Right atrium auricular region (tissue), 2 donors: ENCODE measurements at regions not wholly inside any gene's neighbourhood (a gene's known extent, or its start where the extent isn't known, plus 50 kb on each side); places are given as distances from the start of the nearest gene placed in this dataset.

Source experiments
- DNase-seq: peaks from one replicate; pipeline ENCODE4 v3.0.0-alpha.2; 2019; ENCODE audit warnings: low spot score
- H3K27ac ChIP-seq, 2 donors: fragments of 200-600 bp; sonication (generic); 1 replicate in 1 of 2; 2 replicates in 1 of 2; pipeline ENCODE4 v1.5.1; 2016 to 2019
- H3K27me3 ChIP-seq, 2 donors: fragments of 200-600 bp; sonication (generic); one replicate each; pipeline versions ENCODE4 v1.5.1 to v1.6.0; 2017 to 2019
- H3K36me3 ChIP-seq: fragments of 200-600 bp; sonication (generic); one replicate; pipeline ENCODE4 v1.5.1; 2016
- H3K4me1 ChIP-seq, 2 donors: fragments of 200-600 bp; sonication (generic); one replicate each; pipeline versions ENCODE4 v1.5.1 to v1.6.0; 2017 to 2019
- H3K4me3 ChIP-seq, 2 donors: fragments of 200-600 bp; sonication (generic); 1 replicate in 1 of 2; 2 replicates in 1 of 2; pipeline ENCODE4 v1.5.1; 2017 to 2019; ENCODE audit warnings: mild to moderate bottlenecking in 1 of 2, moderate library complexity in 1 of 2
- H3K9me3 ChIP-seq, 2 donors: fragments of 200-600 bp; sonication (generic); one replicate each; pipeline ENCODE4 v1.5.1; 2019
- CTCF ChIP-seq, 2 donors: fragments of 200-600 bp; sonication (generic); IDR thresholded peaks; one replicate each; pipeline ENCODE4 v1.5.1; 2019; ENCODE audit warnings: antibody characterized with exemption in 2 of 2

GRCh38 chr7:46859963-46860475 lies 721.9 kb downstream of the TNS3 start:
- no peaks in the 10 kb centered on the region for H3K36me3 ChIP-seq
- no peaks in the 10 kb centered on the region for H3K9me3 ChIP-seq
- H3K4me3 ChIP-seq, result no peak overlapping the region
- H3K4me1 ChIP-seq, result no peaks in the 10 kb centered on the region
- no peak for TF ChIP-seq CTCF (IDR thresholded peaks at IDR 0.05)
- peak overlapping the region in 1 of 2 donors; percentile 22 for H3K27ac ChIP-seq
- no peaks in the 10 kb centered on the region for H3K27me3 ChIP-seq
- no peak for DNase-seq

- H3K4me3 ChIP-seq, result no peak overlapping the region
- DNase-seq, result no peak
- no peak overlapping the region for H3K27ac ChIP-seq
- no peaks in the 10 kb centered on the region for H3K9me3 ChIP-seq
- no peak for TF ChIP-seq CTCF (IDR thresholded peaks at IDR 0.05)
- H3K4me1 ChIP-seq, result no peaks in the 10 kb centered on the region
- H3K27me3 ChIP-seq, result no peaks in the 10 kb centered on the region
- H3K36me3 ChIP-seq, result no peaks in the 10 kb centered on the region
Observed at GRCh38 chr7:46855851-46856250, 726.1 kb downstream of the TNS3 start.

GRCh38 chr7:46854958-46855473 lies 726.9 kb downstream of the TNS3 start:
- no peaks in the 10 kb centered on the region for H3K27me3 ChIP-seq
- H3K36me3 ChIP-seq, result no peaks in the 10 kb centered on the region
- no peaks in the 10 kb centered on the region for H3K4me1 ChIP-seq
- H3K9me3 ChIP-seq, result no peaks in the 10 kb centered on the region
- no peak for TF ChIP-seq CTCF (IDR thresholded peaks at IDR 0.05)
- no peak overlapping the region for H3K27ac ChIP-seq
- no peak overlapping the region for H3K4me3 ChIP-seq
- no peak for DNase-seq

GRCh38 chr7:46853451-46853850 lies 728.5 kb downstream of the TNS3 start:
- no peak overlapping the region for H3K27ac ChIP-seq
- no peaks in the 10 kb centered on the region for H3K4me1 ChIP-seq
- no peaks in the 10 kb centered on the region for H3K9me3 ChIP-seq
- H3K4me3 ChIP-seq, result no peak overlapping the region
- DNase-seq, result no peak
- H3K36me3 ChIP-seq, result no peaks in the 10 kb centered on the region
- no peak for TF ChIP-seq CTCF (IDR thresholded peaks at IDR 0.05)
- no peaks in the 10 kb centered on the region for H3K27me3 ChIP-seq

- no peak overlapping the region for H3K27ac ChIP-seq
- no peaks in the 10 kb centered on the region for H3K4me1 ChIP-seq
- H3K9me3 ChIP-seq, result no peaks in the 10 kb centered on the region
- H3K36me3 ChIP-seq, result no peaks in the 10 kb centered on the region
- no peak overlapping the region for H3K4me3 ChIP-seq
- no peaks in the 10 kb centered on the region for H3K27me3 ChIP-seq
- no peak for TF ChIP-seq CTCF (IDR thresholded peaks at IDR 0.05)
- DNase-seq, result no peak
Observed at GRCh38 chr7:46852795-46853194, 729.1 kb downstream of the TNS3 start.
